ENCODE measurements at regions not wholly inside any gene's neighbourhood (a gene's known extent, or its start where the extent isn't known, plus 50 kb on each side); places are given as distances from the start of the nearest gene placed in this dataset.

- Histone ChIP-seq H3K36me3 (no peaks in the 10 kb centered on the region), H3K4me1 (no peaks in the 10 kb centered on the region), H3K4me3 (no peak overlapping the region), H3K9me3 (no peaks in the 10 kb centered on the region), H3K27ac (no peak overlapping the region), H3K27me3 (no peaks in the 10 kb centered on the region)
- TF ChIP-seq CTCF (IDR thresholded peaks at IDR 0.05) (no peak), POLR2A (IDR thresholded peaks at IDR 0.05) (no peak)
- no peak for DNase-seq
Observed at GRCh38 chr7:25922296-25922695, 229.7 kb upstream of the NFE2L3 start.

GRCh38 chr7:25923741-25924460 is 228.1 kb upstream of the NFE2L3 start:
- no peaks in the 10 kb centered on the region for H3K36me3 ChIP-seq
- DNase-seq: no peak
- no peaks in the 10 kb centered on the region for H3K27me3 ChIP-seq
- H3K4me1 ChIP-seq: no peaks in the 10 kb centered on the region
- TF ChIP-seq CTCF (IDR thresholded peaks at IDR 0.05) (no peak), POLR2A (IDR thresholded peaks at IDR 0.05) (no peak)
- no peak overlapping the region for H3K27ac ChIP-seq
- no peaks in the 10 kb centered on the region for H3K9me3 ChIP-seq
- H3K4me3 ChIP-seq: no peak overlapping the region

GRCh38 chr7:25926009-25926408 is 226.0 kb upstream of the NFE2L3 start:
- H3K4me1 ChIP-seq: no peaks in the 10 kb centered on the region
- no peak for DNase-seq
- H3K27ac ChIP-seq: no peak overlapping the region
- no peak overlapping the region for H3K4me3 ChIP-seq
- no peaks in the 10 kb centered on the region for H3K27me3 ChIP-seq
- H3K9me3 ChIP-seq: no peaks in the 10 kb centered on the region
- TF ChIP-seq CTCF (IDR thresholded peaks at IDR 0.05) (no peak), POLR2A (IDR thresholded peaks at IDR 0.05) (no peak)
- H3K36me3 ChIP-seq: no peaks in the 10 kb centered on the region

- H3K9me3 ChIP-seq: no peaks in the 10 kb centered on the region
- H3K4me1 ChIP-seq: no peaks in the 10 kb centered on the region
- H3K27ac ChIP-seq: no peak overlapping the region
- H3K36me3 ChIP-seq: no peaks in the 10 kb centered on the region
- no peaks in the 10 kb centered on the region for H3K27me3 ChIP-seq
- DNase-seq: no peak
- no peak for TF ChIP-seq POLR2A (IDR thresholded peaks at IDR 0.05)
- TF ChIP-seq CTCF (IDR thresholded peaks at IDR 0.05): no peak
- no peak overlapping the region for H3K4me3 ChIP-seq
Observed at GRCh38 chr7:25926451-25926850, 225.5 kb upstream of the NFE2L3 start.

GRCh38 chr7:25926891-25927625 is 224.9 kb upstream of the NFE2L3 start:
- H3K27me3 ChIP-seq: no peaks in the 10 kb centered on the region

More at GRCh38 chr7:25926891-25927625, 224.9 kb upstream of the NFE2L3 start:
- Histone ChIP-seq H3K36me3 (no peaks in the 10 kb centered on the region), H3K4me1 (no peaks in the 10 kb centered on the region), H3K4me3 (no peak overlapping the region), H3K9me3 (no peaks in the 10 kb centered on the region), H3K27ac (no peak overlapping the region)
- TF ChIP-seq POLR2A (IDR thresholded peaks at IDR 0.05) (no peak), CTCF (IDR thresholded peaks at IDR 0.05) (no peak)
- DNase-seq: no peak

Data from Peyer's patch (tissue), 4 donors.